DMS53 treated with DMSO at 0.1 percent for 48 hours (cell line): ENCODE measurements at regions not wholly inside any gene's neighbourhood (a gene's known extent, or its start where the extent isn't known, plus 50 kb on each side); places are given as distances from the start of the nearest gene placed in this dataset.

Experiments
- DNase-seq: peaks from one replicate; lab custom pipeline; 2025; ENCODE audit not compliant: unreplicated experiment; lab: John Stamatoyannopoulos, UW

GRCh38 chr4:46684041-46684440 lies 225.0 kb downstream of the COX7B2 start:
- DNase-seq = no peak

GRCh38 chr4:46676364-46676763 lies 232.7 kb downstream of the COX7B2 start:
- DNase-seq = no peak

- no peak for DNase-seq
These were observed 234.7 kb downstream of the COX7B2 start for GRCh38 chr4:46674326-46674725.

DNA sequence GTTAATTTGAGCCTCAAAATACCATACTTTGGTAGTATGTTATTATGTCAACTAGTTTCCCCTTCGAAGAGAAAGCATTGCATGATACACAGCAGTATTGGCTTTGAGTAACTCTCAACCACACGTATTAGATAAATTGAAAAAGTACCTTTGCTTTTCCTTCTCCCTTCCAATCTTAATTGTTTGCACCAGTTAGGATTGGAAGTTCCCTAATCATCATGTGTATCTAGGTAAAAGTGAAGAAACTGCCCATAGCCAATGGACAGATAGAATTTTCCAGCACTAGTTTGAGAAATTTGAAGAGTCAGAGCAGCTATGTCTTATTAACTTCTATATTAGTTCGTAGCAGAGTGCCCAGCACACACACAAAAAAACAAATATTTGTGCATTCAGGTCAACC lies 241.3 kb downstream of the COX7B2 start:
- no peak for DNase-seq

DNA sequence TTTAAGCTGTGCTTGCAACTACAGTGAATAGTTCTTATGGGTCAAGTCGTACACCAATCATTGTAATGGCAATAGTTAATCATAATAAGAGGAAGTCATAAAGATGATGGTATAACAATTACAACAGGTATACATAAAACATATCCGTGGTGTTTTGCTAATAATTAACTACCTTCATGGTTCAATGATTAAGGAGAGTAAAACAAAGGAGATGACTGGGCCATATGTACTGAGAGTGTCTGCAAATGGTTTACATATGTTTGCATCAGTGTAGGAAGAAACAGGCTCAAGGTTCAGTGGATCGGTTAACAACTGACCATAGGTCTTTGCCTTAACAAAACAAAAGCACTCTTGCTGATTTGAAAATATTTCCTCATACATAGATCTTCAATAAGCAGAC lies 253.0 kb downstream of the COX7B2 start:
- peak; percentile 87 for DNase-seq

DNA sequence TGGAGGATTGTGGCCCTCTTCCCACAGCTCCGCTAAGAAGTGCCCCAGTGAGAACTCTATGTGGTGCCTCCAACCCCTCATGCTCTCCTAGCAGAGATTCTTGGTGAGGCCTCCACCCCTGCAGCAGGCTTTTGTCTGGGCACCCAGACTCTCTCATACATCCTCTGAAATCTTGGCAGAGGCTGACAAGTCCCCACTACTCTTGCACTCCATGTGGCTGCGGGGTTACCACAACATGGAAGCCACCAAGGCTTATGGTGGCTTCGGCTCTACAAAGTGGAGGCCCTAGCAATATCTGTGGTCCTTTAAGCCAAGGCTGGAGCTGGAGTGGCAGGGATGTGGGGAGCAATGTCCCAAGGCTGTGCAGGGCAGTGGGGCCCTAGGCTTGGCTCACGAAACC lies 255.2 kb downstream of the COX7B2 start:
- no peak for DNase-seq

DNA sequence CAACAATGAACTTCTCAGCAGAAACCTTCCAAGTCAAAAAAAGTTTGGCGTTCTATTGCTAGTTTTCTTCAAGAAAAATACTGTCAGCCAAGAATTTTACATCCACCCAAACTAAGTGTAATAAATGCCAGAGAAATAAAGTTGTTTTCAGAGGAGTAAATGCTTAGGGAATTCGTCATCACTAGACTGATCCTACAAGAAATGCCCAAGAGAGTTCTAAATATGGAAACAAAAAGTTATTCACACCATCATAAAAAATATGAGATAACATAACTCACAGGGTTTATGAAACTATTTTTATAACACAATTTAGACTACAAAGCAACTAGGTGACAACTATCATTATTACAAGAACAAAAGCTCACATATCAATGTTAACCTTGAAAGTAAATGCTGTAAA lies 259.5 kb upstream of the GABRA2 start:
- no peak for DNase-seq

DNA sequence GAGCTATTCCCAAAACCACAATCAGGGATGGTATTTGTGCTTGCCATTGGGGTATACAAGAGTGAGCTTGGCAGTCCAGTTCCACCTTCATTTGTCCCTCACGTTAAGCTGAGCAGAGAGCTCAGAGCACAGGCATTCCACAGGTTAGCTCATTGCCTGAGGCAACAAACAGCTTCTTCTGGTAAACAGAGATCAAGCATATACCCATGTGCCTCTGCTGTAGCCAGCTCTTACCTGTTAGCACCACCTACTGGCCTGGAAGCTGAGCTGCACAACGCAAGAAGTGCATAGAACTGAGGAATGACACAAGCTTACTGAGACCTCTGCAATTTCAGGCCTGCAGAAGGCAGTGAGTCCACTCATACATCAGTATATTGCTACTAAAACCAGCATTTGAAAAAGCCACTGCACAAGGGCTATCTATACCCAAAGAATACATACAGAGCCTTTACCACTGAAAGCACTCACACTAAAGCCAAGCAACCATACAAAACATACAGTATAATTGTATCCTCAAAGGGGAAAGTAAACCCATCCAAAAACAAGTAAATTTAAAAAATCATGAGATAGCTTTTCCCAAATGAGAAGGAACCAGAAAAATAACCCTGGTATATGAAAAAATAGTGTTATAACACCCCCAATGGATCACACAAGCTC lies 258.3 kb upstream of the GABRA2 start:
- peak; percentile 94 for DNase-seq

- DNase-seq = no peak
These were observed 255.2 kb upstream of the GABRA2 start for GRCh38 chr4:46645126-46645525.
